ENCODE measurements at regions not wholly inside any gene's neighbourhood (a gene's known extent, or its start where the extent isn't known, plus 50 kb on each side); places are given as distances from the start of the nearest gene placed in this dataset.

DNA sequence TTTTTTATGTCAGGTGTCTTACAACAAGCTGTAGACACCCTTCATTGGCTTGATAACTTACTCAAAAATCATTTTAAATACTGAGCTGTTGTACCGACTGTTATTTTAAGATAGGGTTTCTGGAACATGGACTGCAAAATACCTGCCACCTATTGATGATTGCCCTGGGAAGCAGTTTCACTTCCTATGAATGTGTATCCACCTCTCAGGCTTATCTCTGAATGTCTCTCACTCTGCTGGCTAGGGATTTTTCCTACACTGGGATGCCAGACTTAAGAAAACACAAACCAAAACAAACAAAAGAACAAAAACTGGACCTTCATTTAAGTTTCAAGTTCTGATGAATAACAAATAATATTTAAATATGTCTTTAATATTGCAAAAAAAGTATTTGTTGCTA is 663.7 kb downstream of the EFNB2 start:
- Mint-ChIP-seq H3K9me3 (no peaks in the 10 kb centered on the region), H3K36me3 (ENCODE audit: low read depth) (no peaks in the 10 kb centered on the region), H3K4me1 (no peaks in the 10 kb centered on the region), H3K27ac (no peak overlapping the region), H3K4me3 (no peak overlapping the region), H3K27me3 (ENCODE audit: insufficient read depth, low read depth, poor library complexity) (no peaks in the 10 kb centered on the region)
- H3K9me2 ChIP-seq (ENCODE audit: insufficient read depth), result no peaks in the 10 kb centered on the region
- DNase-seq (ENCODE audit: low spot score), result no peak
- no peaks in the 10 kb centered on the region for H4K20me1 ChIP-seq (replicated peaks; ENCODE audit: insufficient read depth)
- H3K4me3 ChIP-seq, result no peak overlapping the region
- no peak for ATAC-seq
- no peak overlapping the region for H3K4me2 ChIP-seq
- H3K36me3 ChIP-seq (ENCODE audit: insufficient read depth), result no peaks in the 10 kb centered on the region
- H3K27ac ChIP-seq (ENCODE audit: low read depth), result no peak overlapping the region
- TF ChIP-seq, protein P1, sequence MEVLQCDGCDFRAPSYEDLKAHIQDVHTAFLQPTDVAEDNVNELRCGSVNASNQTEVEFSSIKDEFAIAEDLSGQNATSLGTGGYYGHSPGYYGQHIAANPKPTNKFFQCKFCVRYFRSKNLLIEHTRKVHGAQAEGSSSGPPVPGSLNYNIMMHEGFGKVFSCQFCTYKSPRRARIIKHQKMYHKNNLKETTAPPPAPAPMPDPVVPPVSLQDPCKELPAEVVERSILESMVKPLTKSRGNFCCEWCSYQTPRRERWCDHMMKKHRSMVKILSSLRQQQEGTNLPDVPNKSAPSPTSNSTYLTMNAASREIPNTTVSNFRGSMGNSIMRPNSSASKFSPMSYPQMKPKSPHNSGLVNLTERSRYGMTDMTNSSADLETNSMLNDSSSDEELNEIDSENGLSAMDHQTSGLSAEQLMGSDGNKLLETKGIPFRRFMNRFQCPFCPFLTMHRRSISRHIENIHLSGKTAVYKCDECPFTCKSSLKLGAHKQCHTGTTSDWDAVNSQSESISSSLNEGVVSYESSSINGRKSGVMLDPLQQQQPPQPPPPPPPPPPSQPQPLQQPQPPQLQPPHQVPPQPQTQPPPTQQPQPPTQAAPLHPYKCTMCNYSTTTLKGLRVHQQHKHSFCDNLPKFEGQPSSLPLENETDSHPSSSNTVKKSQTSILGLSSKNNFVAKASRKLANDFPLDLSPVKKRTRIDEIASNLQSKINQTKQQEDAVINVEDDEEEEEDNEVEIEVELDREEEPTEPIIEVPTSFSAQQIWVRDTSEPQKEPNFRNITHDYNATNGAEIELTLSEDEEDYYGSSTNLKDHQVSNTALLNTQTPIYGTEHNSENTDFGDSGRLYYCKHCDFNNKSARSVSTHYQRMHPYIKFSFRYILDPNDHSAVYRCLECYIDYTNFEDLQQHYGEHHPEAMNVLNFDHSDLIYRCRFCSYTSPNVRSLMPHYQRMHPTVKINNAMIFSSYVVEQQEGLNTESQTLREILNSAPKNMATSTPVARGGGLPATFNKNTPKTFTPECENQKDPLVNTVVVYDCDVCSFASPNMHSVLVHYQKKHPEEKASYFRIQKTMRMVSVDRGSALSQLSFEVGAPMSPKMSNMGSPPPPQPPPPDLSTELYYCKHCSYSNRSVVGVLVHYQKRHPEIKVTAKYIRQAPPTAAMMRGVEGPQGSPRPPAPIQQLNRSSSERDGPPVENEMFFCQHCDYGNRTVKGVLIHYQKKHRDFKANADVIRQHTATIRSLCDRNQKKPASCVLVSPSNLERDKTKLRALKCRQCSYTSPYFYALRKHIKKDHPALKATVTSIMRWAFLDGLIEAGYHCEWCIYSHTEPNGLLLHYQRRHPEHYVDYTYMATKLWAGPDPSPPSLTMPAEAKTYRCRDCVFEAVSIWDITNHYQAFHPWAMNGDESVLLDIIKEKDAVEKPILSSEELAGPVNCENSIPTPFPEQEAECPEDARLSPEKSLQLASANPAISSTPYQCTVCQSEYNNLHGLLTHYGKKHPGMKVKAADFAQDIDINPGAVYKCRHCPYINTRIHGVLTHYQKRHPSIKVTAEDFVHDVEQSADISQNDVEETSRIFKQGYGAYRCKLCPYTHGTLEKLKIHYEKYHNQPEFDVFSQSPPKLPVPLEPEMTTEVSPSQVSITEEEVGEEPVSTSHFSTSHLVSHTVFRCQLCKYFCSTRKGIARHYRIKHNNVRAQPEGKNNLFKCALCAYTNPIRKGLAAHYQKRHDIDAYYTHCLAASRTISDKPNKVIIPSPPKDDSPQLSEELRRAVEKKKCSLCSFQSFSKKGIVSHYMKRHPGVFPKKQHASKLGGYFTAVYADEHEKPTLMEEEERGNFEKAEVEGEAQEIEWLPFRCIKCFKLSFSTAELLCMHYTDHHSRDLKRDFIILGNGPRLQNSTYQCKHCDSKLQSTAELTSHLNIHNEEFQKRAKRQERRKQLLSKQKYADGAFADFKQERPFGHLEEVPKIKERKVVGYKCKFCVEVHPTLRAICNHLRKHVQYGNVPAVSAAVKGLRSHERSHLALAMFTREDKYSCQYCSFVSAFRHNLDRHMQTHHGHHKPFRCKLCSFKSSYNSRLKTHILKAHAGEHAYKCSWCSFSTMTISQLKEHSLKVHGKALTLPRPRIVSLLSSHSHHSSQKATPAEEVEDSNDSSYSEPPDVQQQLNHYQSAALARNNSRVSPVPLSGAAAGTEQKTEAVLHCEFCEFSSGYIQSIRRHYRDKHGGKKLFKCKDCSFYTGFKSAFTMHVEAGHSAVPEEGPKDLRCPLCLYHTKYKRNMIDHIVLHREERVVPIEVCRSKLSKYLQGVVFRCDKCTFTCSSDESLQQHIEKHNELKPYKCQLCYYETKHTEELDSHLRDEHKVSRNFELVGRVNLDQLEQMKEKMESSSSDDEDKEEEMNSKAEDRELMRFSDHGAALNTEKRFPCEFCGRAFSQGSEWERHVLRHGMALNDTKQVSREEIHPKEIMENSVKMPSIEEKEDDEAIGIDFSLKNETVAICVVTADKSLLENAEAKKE (CRISPR knock-in tag; IDR thresholded peaks at IDR 0.05), result no peak
- TF ChIP-seq ZNF114 (CRISPR knock-in tag; IDR thresholded peaks at IDR 0.05) (no peak), JUNB (IDR thresholded peaks at IDR 0.05; ENCODE audit: unreplicated experiment) (no peak), ZNF331 (CRISPR knock-in tag; IDR thresholded peaks at IDR 0.05; ENCODE audit: low read depth) (no peak), CREB1 (CRISPR knock-in tag; IDR thresholded peaks at IDR 0.05; ENCODE audit: low read depth) (no peak), POLR2AphosphoS5 (IDR thresholded peaks at IDR 0.05; ENCODE audit: low read depth) (no peak), STAT1 (IDR thresholded peaks at IDR 0.05; ENCODE audit: unreplicated experiment) (no peak), EZH2phosphoT487 (IDR thresholded peaks at IDR 0.05; ENCODE audit: unreplicated experiment) (no peak), EZH2 (IDR thresholded peaks at IDR 0.05; ENCODE audit: low read depth, unreplicated experiment) (no peak), NANOG (IDR thresholded peaks at IDR 0.05; ENCODE audit: borderline replicate concordance) (no peak)
- TF ChIP-seq, protein P2, sequence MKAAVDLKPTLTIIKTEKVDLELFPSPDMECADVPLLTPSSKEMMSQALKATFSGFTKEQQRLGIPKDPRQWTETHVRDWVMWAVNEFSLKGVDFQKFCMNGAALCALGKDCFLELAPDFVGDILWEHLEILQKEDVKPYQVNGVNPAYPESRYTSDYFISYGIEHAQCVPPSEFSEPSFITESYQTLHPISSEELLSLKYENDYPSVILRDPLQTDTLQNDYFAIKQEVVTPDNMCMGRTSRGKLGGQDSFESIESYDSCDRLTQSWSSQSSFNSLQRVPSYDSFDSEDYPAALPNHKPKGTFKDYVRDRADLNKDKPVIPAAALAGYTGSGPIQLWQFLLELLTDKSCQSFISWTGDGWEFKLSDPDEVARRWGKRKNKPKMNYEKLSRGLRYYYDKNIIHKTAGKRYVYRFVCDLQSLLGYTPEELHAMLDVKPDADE (IDR thresholded peaks at IDR 0.05), result no peak
- TF ChIP-seq, protein P3, sequence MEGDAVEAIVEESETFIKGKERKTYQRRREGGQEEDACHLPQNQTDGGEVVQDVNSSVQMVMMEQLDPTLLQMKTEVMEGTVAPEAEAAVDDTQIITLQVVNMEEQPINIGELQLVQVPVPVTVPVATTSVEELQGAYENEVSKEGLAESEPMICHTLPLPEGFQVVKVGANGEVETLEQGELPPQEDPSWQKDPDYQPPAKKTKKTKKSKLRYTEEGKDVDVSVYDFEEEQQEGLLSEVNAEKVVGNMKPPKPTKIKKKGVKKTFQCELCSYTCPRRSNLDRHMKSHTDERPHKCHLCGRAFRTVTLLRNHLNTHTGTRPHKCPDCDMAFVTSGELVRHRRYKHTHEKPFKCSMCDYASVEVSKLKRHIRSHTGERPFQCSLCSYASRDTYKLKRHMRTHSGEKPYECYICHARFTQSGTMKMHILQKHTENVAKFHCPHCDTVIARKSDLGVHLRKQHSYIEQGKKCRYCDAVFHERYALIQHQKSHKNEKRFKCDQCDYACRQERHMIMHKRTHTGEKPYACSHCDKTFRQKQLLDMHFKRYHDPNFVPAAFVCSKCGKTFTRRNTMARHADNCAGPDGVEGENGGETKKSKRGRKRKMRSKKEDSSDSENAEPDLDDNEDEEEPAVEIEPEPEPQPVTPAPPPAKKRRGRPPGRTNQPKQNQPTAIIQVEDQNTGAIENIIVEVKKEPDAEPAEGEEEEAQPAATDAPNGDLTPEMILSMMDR (conservative IDR thresholded peaks at IDR 0.05; ENCODE audit: low read depth in 2 of 2), result no peak
- TF ChIP-seq, protein P4, sequence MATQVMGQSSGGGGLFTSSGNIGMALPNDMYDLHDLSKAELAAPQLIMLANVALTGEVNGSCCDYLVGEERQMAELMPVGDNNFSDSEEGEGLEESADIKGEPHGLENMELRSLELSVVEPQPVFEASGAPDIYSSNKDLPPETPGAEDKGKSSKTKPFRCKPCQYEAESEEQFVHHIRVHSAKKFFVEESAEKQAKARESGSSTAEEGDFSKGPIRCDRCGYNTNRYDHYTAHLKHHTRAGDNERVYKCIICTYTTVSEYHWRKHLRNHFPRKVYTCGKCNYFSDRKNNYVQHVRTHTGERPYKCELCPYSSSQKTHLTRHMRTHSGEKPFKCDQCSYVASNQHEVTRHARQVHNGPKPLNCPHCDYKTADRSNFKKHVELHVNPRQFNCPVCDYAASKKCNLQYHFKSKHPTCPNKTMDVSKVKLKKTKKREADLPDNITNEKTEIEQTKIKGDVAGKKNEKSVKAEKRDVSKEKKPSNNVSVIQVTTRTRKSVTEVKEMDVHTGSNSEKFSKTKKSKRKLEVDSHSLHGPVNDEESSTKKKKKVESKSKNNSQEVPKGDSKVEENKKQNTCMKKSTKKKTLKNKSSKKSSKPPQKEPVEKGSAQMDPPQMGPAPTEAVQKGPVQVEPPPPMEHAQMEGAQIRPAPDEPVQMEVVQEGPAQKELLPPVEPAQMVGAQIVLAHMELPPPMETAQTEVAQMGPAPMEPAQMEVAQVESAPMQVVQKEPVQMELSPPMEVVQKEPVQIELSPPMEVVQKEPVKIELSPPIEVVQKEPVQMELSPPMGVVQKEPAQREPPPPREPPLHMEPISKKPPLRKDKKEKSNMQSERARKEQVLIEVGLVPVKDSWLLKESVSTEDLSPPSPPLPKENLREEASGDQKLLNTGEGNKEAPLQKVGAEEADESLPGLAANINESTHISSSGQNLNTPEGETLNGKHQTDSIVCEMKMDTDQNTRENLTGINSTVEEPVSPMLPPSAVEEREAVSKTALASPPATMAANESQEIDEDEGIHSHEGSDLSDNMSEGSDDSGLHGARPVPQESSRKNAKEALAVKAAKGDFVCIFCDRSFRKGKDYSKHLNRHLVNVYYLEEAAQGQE (IDR thresholded peaks at IDR 0.05; ENCODE audit: unreplicated experiment), result no peak
- H3K4me1 ChIP-seq (ENCODE audit: insufficient read depth), result no peaks in the 10 kb centered on the region
- H3K79me2 ChIP-seq (replicated peaks; ENCODE audit: insufficient read depth), result no peaks in the 10 kb centered on the region
- no peak overlapping the region for H2AFZ ChIP-seq
- H3F3A ChIP-seq (replicated peaks; ENCODE audit: low read depth), result no peaks in the 10 kb centered on the region
- no peaks in the 10 kb centered on the region for H3K27me3 ChIP-seq (ENCODE audit: insufficient read depth)

All from GM23338 (cell line).